ENCODE measurements at regions not wholly inside any gene's neighbourhood (a gene's known extent, or its start where the extent isn't known, plus 50 kb on each side); places are given as distances from the start of the nearest gene placed in this dataset.

DNA sequence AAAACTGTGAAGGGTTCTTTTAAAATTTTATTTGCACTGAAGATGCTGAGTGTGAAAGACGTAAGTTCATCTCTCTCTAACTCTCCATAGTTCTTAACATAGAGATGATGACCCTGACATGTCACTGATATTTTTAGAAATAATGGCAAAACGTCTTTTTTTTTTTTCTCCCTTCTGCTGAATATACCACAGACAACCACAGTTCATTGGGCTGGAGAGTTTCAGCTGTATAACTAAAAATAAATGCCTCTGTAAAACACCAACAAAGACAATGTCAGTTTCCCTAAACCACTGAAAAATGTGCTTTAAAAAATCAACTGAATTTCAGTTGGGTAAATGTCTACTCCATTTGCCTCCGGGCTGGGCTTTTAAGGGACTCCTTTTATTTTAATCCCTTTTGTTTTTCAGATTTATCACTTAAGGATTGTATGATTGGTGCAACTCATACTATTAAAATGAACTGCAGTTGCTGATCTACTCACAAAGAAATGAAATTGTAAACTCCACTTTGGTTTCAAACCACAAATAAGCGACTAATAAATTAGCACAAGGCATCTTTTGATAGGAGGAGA is 830.9 kb upstream of the WWC1 start:
- H3K9me3 ChIP-seq (ENCODE audit: severe bottlenecking), result no peaks in the 10 kb centered on the region
- peaks cover 7% of the 10 kb centered on the region for H3K27me3 ChIP-seq (ENCODE audit: insufficient read depth, poor library complexity, severe bottlenecking)
- H3K4me1 ChIP-seq (ENCODE audit: insufficient read depth, poor library complexity, severe bottlenecking), result no peaks in the 10 kb centered on the region
- ATAC-seq (ENCODE audit: low read depth) (no peak), DNase-seq (ENCODE audit: low spot score) (no peak)
- TF ChIP-seq, protein P1, sequence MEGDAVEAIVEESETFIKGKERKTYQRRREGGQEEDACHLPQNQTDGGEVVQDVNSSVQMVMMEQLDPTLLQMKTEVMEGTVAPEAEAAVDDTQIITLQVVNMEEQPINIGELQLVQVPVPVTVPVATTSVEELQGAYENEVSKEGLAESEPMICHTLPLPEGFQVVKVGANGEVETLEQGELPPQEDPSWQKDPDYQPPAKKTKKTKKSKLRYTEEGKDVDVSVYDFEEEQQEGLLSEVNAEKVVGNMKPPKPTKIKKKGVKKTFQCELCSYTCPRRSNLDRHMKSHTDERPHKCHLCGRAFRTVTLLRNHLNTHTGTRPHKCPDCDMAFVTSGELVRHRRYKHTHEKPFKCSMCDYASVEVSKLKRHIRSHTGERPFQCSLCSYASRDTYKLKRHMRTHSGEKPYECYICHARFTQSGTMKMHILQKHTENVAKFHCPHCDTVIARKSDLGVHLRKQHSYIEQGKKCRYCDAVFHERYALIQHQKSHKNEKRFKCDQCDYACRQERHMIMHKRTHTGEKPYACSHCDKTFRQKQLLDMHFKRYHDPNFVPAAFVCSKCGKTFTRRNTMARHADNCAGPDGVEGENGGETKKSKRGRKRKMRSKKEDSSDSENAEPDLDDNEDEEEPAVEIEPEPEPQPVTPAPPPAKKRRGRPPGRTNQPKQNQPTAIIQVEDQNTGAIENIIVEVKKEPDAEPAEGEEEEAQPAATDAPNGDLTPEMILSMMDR (IDR thresholded peaks at IDR 0.05; ENCODE audit: poor library complexity, severe bottlenecking), result no peak
- H3K27ac ChIP-seq (ENCODE audit: poor library complexity, severe bottlenecking), result no peak overlapping the region
- no peak overlapping the region for H3K4me3 ChIP-seq (ENCODE audit: severe bottlenecking)
- no peaks in the 10 kb centered on the region for H3K36me3 ChIP-seq (ENCODE audit: low read depth)

DNA sequence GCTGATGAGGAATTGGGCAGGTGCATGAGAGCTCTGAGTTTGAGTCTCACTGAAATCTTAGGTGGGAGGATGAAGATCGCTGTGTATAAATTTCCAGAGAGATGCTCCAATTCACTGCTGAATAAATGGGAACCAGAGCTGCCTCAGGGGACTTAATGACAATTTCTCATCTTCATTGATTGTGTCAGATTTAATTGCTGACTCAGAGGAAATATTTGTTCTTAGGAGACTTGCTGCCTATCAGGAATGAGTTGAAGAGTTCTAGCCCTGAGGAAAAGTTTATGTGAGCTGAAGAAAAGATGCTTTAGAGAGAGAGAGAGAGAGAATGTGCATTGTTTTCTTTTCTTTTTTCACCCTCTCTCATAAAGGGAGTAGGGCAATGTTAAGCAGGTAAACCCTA is 827.5 kb upstream of the WWC1 start:
- TF ChIP-seq, protein P1 (IDR thresholded peaks at IDR 0.05; ENCODE audit: poor library complexity, severe bottlenecking), result no peak
- H3K27ac ChIP-seq (ENCODE audit: poor library complexity, severe bottlenecking), result no peak overlapping the region
- H3K4me3 ChIP-seq (ENCODE audit: severe bottlenecking), result no peak overlapping the region
- DNase-seq (ENCODE audit: low spot score) (no peak), ATAC-seq (ENCODE audit: low read depth) (no peak)
- no peaks in the 10 kb centered on the region for H3K4me1 ChIP-seq (ENCODE audit: insufficient read depth, poor library complexity, severe bottlenecking)
- no peaks in the 10 kb centered on the region for H3K36me3 ChIP-seq (ENCODE audit: low read depth)
- H3K27me3 ChIP-seq (ENCODE audit: insufficient read depth, poor library complexity, severe bottlenecking), result peaks cover 23% of the 10 kb centered on the region
- H3K9me3 ChIP-seq (ENCODE audit: severe bottlenecking), result no peaks in the 10 kb centered on the region

DNA sequence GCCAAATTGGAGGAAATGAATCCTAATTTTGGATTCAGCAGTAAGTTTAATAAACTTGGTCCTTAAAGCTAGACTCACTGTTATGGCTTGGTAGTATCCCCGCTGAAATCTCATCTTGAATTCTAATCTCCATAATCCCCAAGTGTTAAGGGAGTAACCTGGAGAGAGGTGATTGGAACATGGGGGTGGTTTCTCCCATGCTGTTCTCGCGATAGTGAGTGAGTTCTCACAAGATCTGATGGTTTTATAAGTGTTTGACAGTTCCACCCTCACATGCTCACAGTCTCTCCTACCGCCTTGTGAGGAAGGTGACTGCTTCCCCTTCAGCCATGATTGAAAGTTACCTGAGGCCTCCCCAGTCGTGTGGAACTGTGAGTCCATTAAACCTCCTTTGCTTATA is 824.5 kb upstream of the WWC1 start:
- no peak overlapping the region for H3K27ac ChIP-seq (ENCODE audit: poor library complexity, severe bottlenecking)
- H3K4me3 ChIP-seq (ENCODE audit: severe bottlenecking), result no peak overlapping the region
- no peaks in the 10 kb centered on the region for H3K9me3 ChIP-seq (ENCODE audit: severe bottlenecking)
- DNase-seq (ENCODE audit: low spot score), result no peak
- TF ChIP-seq, protein P1 (IDR thresholded peaks at IDR 0.05; ENCODE audit: poor library complexity, severe bottlenecking), result no peak
- no peaks in the 10 kb centered on the region for H3K4me1 ChIP-seq (ENCODE audit: insufficient read depth, poor library complexity, severe bottlenecking)
- no peaks in the 10 kb centered on the region for H3K36me3 ChIP-seq (ENCODE audit: low read depth)
- ATAC-seq (ENCODE audit: low read depth), result no peak
- peaks cover 28% of the 10 kb centered on the region for H3K27me3 ChIP-seq (ENCODE audit: insufficient read depth, poor library complexity, severe bottlenecking)

DNA sequence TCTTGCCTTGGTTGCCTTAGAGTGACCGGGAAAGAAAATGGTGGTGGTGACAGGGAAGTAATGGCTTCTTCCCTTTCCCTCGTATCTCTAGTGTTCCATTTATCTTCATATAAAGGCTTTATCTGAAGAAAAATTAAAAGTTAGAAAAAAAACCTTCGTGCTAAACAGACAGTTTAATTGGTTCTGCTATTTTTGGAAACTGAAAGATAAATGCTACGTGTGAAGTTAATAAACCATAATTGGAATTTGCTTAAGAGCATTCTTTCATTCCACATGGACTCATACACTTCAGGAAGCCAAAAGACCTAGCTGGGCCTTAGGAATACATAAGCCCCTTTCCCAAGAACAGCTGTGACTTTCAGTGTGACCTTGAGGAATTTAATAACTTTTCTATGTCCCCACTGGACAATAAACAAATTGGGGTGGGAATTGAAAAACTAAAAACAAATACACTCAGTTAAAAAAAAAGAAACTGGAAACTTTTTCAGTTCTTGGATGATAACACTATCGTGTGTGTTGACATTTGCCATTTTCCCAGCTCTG is 818.8 kb upstream of the WWC1 start:
- TF ChIP-seq, protein P1 (IDR thresholded peaks at IDR 0.05; ENCODE audit: poor library complexity, severe bottlenecking), result no peak
- no peak for ATAC-seq (ENCODE audit: low read depth)
- Histone ChIP-seq H3K4me1 (ENCODE audit: insufficient read depth, poor library complexity, severe bottlenecking) (no peaks in the 10 kb centered on the region), H3K27ac (ENCODE audit: poor library complexity, severe bottlenecking) (no peak overlapping the region), H3K4me3 (ENCODE audit: severe bottlenecking) (no peak overlapping the region), H3K36me3 (ENCODE audit: low read depth) (no peaks in the 10 kb centered on the region), H3K27me3 (ENCODE audit: insufficient read depth, poor library complexity, severe bottlenecking) (peaks cover 16% of the 10 kb centered on the region), H3K9me3 (ENCODE audit: severe bottlenecking) (no peaks in the 10 kb centered on the region)
- DNase-seq (ENCODE audit: low spot score), result no peak

DNA sequence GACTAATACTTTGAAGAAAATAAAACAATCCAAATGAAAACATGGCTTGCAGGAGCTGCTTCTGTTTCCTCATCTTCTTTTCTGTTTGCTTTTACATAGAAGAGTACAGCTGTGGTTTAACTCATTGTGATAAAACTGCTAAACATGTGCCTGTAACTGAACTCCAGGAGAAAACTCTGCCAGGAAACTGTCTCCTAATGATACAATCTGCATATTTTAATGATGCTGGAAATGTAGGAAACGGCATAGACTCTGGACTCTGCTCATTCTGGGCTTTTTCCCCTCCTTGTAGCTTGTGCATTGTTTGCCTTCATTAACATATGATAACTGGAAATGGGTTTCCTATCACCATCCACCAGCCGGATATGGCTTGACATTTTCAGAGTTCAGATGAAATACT is 813.3 kb upstream of the WWC1 start:
- Histone ChIP-seq H3K4me1 (ENCODE audit: insufficient read depth, poor library complexity, severe bottlenecking) (no peaks in the 10 kb centered on the region), H3K4me3 (ENCODE audit: severe bottlenecking) (no peak overlapping the region), H3K27me3 (ENCODE audit: insufficient read depth, poor library complexity, severe bottlenecking) (no peaks in the 10 kb centered on the region), H3K36me3 (ENCODE audit: low read depth) (no peaks in the 10 kb centered on the region), H3K27ac (ENCODE audit: poor library complexity, severe bottlenecking) (no peak overlapping the region), H3K9me3 (ENCODE audit: severe bottlenecking) (no peaks in the 10 kb centered on the region)
- TF ChIP-seq, protein P1 (IDR thresholded peaks at IDR 0.05; ENCODE audit: poor library complexity, severe bottlenecking), result no peak
- DNase-seq (ENCODE audit: low spot score), result no peak
- ATAC-seq (ENCODE audit: low read depth), result no peak
